Neuronal stem cell (in vitro differentiated cells): ENCODE measurements at regions not wholly inside any gene's neighbourhood (a gene's known extent, or its start where the extent isn't known, plus 50 kb on each side); places are given as distances from the start of the nearest gene placed in this dataset.

Source experiments
- DNase-seq: peaks from one replicate; pipeline ENCODE4 v3.0.0-alpha.2; 2013; ENCODE audit warnings: low spot score
- H2AFZ ChIP-seq: one replicate; pipeline ENCODE4 v1.6.1; 2013; ENCODE audit warnings: mild to moderate bottlenecking, low read length, inconsistent platforms
- H2AK5ac ChIP-seq: 2 replicates; pipeline ENCODE4 v1.6.1; 2013; ENCODE audit warnings: low read depth, mild to moderate bottlenecking, inconsistent platforms, low read length, moderate library complexity, mixed read lengths
- H2BK120ac ChIP-seq: 2 replicates; pipeline ENCODE4 v1.6.1; 2013; ENCODE audit warnings: low read depth, mild to moderate bottlenecking, inconsistent platforms, low read length, moderate library complexity, mixed read lengths
- H2BK12ac ChIP-seq: one replicate; pipeline ENCODE4 v1.6.1; 2013; ENCODE audit warnings: low read length, inconsistent platforms
- H2BK15ac ChIP-seq: 2 replicates; pipeline ENCODE4 v1.6.1; 2013; ENCODE audit warnings: mild to moderate bottlenecking, low read length, inconsistent platforms, mixed read lengths
- H2BK5ac ChIP-seq: one replicate; pipeline ENCODE4 v1.6.1; 2013; ENCODE audit warnings: inconsistent platforms, mild to moderate bottlenecking, low read length, moderate library complexity
- H3K14ac ChIP-seq: one replicate; pipeline ENCODE4 v1.6.1; 2013; ENCODE audit warnings: low read length, inconsistent platforms
- H3K18ac ChIP-seq: 2 replicates; pipeline ENCODE4 v1.6.1; 2013; ENCODE audit warnings: low read length, inconsistent platforms
- H3K23ac ChIP-seq: 2 replicates; pipeline ENCODE4 v1.6.1; 2013; ENCODE audit warnings: low read depth, mild to moderate bottlenecking, mixed read lengths, low read length, inconsistent platforms; ENCODE audit not compliant: poor library complexity
- H3K27ac ChIP-seq: replicated peaks from 3 replicates; pipeline ENCODE4 v1.5.1; 2013; ENCODE audit warnings: low read length, inconsistent platforms
- H3K27me3 ChIP-seq, 3 experiments: 2 replicates each; pipeline ENCODE4 v1.6.1; 2013; ENCODE audit warnings: low read length in 3 of 3, mild to moderate bottlenecking in 2 of 3, inconsistent platforms in 1 of 3, low read depth in 1 of 3, mixed read lengths in 1 of 3, moderate library complexity in 1 of 3; ENCODE audit not compliant: control insufficient read depth in 3 of 3, insufficient read depth in 3 of 3
- H3K36me3 ChIP-seq, 2 donors: replicated peaks in 1 of 2; 2 replicates each; pipeline ENCODE4 v1.6.1; 2013; ENCODE audit warnings: low read length in 2 of 2; ENCODE audit not compliant: control insufficient read depth in 2 of 2, insufficient read depth in 2 of 2
- H3K4ac ChIP-seq: 2 replicates; pipeline ENCODE4 v1.6.1; 2013; ENCODE audit warnings: inconsistent platforms, mild to moderate bottlenecking, low read length, moderate library complexity
- H3K4me1 ChIP-seq, 2 donors: 1 replicate in 1 of 2; 2 replicates in 1 of 2; pipeline ENCODE4 v1.6.1; 2013; ENCODE audit warnings: low read length in 2 of 2, low read depth in 1 of 2; ENCODE audit not compliant: control insufficient read depth in 2 of 2, insufficient read depth in 1 of 2
- H3K4me2 ChIP-seq: one replicate; pipeline ENCODE4 v1.6.1; 2013; ENCODE audit warnings: mild to moderate bottlenecking, low read length, inconsistent platforms; ENCODE audit not compliant: insufficient read depth, poor library complexity, severe bottlenecking
- H3K4me3 ChIP-seq, 2 donors: 2 replicates each; pipeline ENCODE4 v1.5.1; 2013; ENCODE audit warnings: low read length in 2 of 2, mild to moderate bottlenecking in 2 of 2, inconsistent platforms in 1 of 2, moderate library complexity in 1 of 2
- H3K79me1 ChIP-seq: one replicate; pipeline ENCODE4 v1.6.1; 2013; ENCODE audit warnings: low read depth, mild to moderate bottlenecking, inconsistent platforms, low read length, moderate library complexity
- H3K9ac ChIP-seq: one replicate; pipeline ENCODE4 v1.6.1; 2013; ENCODE audit warnings: mild to moderate bottlenecking, low read depth, low read length, inconsistent platforms; ENCODE audit not compliant: poor library complexity
- H3K9me3 ChIP-seq, 2 donors: replicated peaks in 1 of 2; 2 replicates each; pipeline versions ENCODE3 to v1.6.1; 2013; ENCODE audit warnings: low read length in 2 of 2, mild to moderate bottlenecking in 2 of 2, inconsistent platforms in 1 of 2, low read depth in 1 of 2, mixed read lengths in 1 of 2, moderate library complexity in 1 of 2; ENCODE audit not compliant: control insufficient read depth in 2 of 2, insufficient read depth in 1 of 2
- H4K8ac ChIP-seq: one replicate; pipeline ENCODE4 v1.6.1; 2013; ENCODE audit warnings: low read depth, mild to moderate bottlenecking, inconsistent platforms, low read length, moderate library complexity
- H4K91ac ChIP-seq: one replicate; pipeline ENCODE4 v1.6.1; 2013; ENCODE audit warnings: low read length, low read depth, mild to moderate bottlenecking, inconsistent platforms; ENCODE audit not compliant: poor library complexity
- WGBS, 2 donors: extraction: QIAGEN DNeasy Blood & Tissue Kit; methylation state at CpG; one replicate each; pipeline ENCODE4 v1.1.7; 2013; ENCODE audit warnings: missing lambda C conversion rate in 2 of 2, mixed read lengths in 1 of 2; ENCODE audit not compliant: insufficient read length in 2 of 2, insufficient replicate concordance in 1 of 2; ENCODE audit errors: extremely low coverage in 2 of 2; 5-methylcytosine and 5-hydroxymethylcytosine counted together

DNA sequence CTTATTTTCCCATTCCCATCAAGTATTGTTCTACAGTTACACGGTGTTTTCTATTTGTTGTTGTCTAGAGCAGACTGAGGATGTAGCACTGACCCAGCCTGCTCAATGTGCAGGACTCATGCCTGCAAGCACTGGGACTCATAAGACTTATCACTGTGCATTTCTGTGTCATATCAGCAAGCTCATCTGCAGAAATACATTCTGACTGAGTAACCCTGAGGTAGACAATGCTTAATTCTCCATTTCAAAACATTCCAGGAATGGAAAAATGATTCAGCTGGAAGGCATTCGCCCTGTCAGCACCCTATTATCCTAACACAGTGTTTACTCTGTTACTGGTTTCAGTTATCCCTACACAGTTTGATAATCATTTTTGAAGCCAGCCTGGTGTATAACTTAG is 2506.4 kb downstream of the PCDH9 start:
- H4K91ac ChIP-seq = no peak overlapping the region
- no peak overlapping the region for H4K8ac ChIP-seq
- H3K9me3 ChIP-seq = peaks cover 0 to 3% of the 10 kb centered on the region in 2 donors
- H3K4me1 ChIP-seq = peaks cover 4 to 14% of the 10 kb centered on the region in 2 donors
- no CpG with 5 or more reads among the region's 2 CpGs for WGBS, 2 donors
- H2BK15ac ChIP-seq = no peak overlapping the region
- H3K4me3 ChIP-seq = no peak overlapping the region
- H3K9ac ChIP-seq = no peak overlapping the region
- peak overlapping the region; percentile 50 for H2AFZ ChIP-seq
- no peak overlapping the region for H3K27ac ChIP-seq
- no peaks in the 10 kb centered on the region for H3K79me1 ChIP-seq
- no peak overlapping the region for H3K4me2 ChIP-seq
- no peaks in the 10 kb centered on the region for H3K36me3 ChIP-seq
- no peak overlapping the region for H3K14ac ChIP-seq
- H2BK120ac ChIP-seq = no peak overlapping the region
- H3K27me3 ChIP-seq = no peaks in the 10 kb centered on the region
- H3K4ac ChIP-seq = no peak overlapping the region
- H2AK5ac ChIP-seq = no peak overlapping the region
- H3K23ac ChIP-seq = no peak overlapping the region
- H2BK5ac ChIP-seq = no peak overlapping the region
- no peak overlapping the region for H3K18ac ChIP-seq
- no peak overlapping the region for H2BK12ac ChIP-seq
- no peak for DNase-seq

DNA sequence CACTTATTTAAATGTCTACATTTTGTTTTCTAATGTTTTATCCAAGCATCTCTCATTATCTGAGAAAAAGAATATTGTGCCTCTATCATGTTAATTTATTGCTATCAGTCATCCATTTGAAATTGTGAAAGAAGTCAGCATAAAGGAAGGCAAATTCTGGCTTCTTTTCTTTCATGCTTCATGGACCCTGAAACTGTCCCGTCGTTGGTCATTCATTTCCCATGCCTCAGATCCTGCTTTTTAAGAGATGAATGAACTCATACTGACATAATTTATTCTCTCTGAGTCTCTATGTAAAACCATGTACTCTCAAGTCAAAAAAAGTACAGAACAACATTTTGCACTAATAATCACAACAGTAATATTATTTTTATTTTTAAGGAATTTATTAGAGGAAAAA is 2512.0 kb downstream of the PCDH9 start:
- Histone ChIP-seq H2BK5ac (no peak overlapping the region), H2BK15ac (no peak overlapping the region), H3K4me1 (peaks cover 0 to 26% of the 10 kb centered on the region in 2 donors), H3K14ac (no peak overlapping the region), H3K23ac (no peak overlapping the region), H3K79me1 (no peaks in the 10 kb centered on the region), H3K9ac (no peak overlapping the region), H2BK12ac (no peak overlapping the region), H4K91ac (no peak overlapping the region), H3K4ac (no peak overlapping the region), H3K4me3 (no peak overlapping the region), H2BK120ac (no peak overlapping the region), H2AFZ (no peak overlapping the region), H3K9me3 (peaks cover 0 to 3% of the 10 kb centered on the region in 2 donors), H2AK5ac (no peak overlapping the region), H3K27me3 (no peaks in the 10 kb centered on the region), H3K27ac (no peak overlapping the region), H3K18ac (no peak overlapping the region), H3K4me2 (no peak overlapping the region), H4K8ac (no peak overlapping the region), H3K36me3 (no peaks in the 10 kb centered on the region)
- DNase-seq = no peak
- no CpG with 5 or more reads among the region's 2 CpGs for WGBS, 2 donors

DNA sequence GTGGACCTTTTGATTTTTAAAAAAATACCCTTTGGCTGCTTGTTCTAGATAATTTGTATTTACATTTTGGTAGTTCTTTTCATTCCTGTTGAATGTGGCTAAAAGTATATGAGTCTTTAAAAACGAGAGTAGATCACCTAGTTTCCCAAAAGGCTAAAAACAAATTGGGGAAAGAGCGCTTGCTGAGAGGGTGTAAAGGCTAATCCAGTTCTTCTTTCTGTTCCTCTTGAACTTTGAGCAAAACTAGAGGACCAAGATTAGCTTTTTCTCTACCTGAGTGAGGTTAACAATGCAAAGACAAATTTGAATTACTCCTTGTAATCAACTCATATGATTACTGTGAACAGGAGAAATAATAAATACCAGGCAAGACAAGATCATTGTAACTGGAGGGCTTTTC is 2513.2 kb downstream of the PCDH9 start:
- DNase-seq = no peak
- H3K23ac ChIP-seq = no peak overlapping the region
- no peak overlapping the region for H3K4ac ChIP-seq
- no peak overlapping the region for H2AK5ac ChIP-seq
- no peak overlapping the region for H2BK15ac ChIP-seq
- no peak overlapping the region for H2BK120ac ChIP-seq
- H3K4me3 ChIP-seq = no peak overlapping the region
- peak overlapping the region; percentile 32 for H2AFZ ChIP-seq
- no CpG with 5 or more reads among the region's 2 CpGs for WGBS, 2 donors
- no peak overlapping the region for H4K91ac ChIP-seq
- no peak overlapping the region for H3K14ac ChIP-seq
- peaks cover 0 to 3% of the 10 kb centered on the region in 2 donors for H3K9me3 ChIP-seq
- H3K27me3 ChIP-seq = no peaks in the 10 kb centered on the region
- H3K36me3 ChIP-seq = no peaks in the 10 kb centered on the region
- peaks cover 0 to 20% of the 10 kb centered on the region in 2 donors for H3K4me1 ChIP-seq
- H3K27ac ChIP-seq = no peak overlapping the region
- no peaks in the 10 kb centered on the region for H3K79me1 ChIP-seq
- no peak overlapping the region for H4K8ac ChIP-seq
- H3K4me2 ChIP-seq = no peak overlapping the region
- H3K18ac ChIP-seq = no peak overlapping the region
- no peak overlapping the region for H3K9ac ChIP-seq
- no peak overlapping the region for H2BK12ac ChIP-seq
- no peak overlapping the region for H2BK5ac ChIP-seq

DNA sequence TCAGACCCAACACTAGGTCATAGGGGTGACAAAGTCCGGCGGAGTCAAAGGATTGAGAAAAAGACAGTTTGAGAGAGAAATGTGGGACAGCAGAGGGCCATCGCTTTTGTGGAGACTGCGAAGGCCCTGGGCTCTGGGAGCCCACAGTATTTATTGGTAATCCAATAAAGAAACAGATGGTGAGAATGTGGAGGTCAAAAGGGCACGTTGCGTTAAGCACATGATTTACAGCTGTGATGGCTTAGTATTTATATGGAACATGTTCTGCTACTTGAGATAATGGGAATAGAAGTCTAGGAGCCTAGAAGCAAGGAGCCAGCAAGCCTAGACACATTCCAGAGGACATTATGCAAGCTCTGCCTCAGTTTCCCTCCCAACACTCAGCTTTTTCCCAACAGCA is 2521.1 kb downstream of the PCDH9 start:
- Histone ChIP-seq H3K27ac (no peak overlapping the region), H3K14ac (no peak overlapping the region), H2BK120ac (no peak overlapping the region), H3K4me2 (no peak overlapping the region), H3K9me3 (peaks cover 0 to 2% of the 10 kb centered on the region in 2 donors), H3K36me3 (no peaks in the 10 kb centered on the region), H3K18ac (no peak overlapping the region), H3K23ac (no peak overlapping the region), H2AFZ (peak overlapping the region; percentile 1), H3K4me1 (peaks cover 3% of the 10 kb centered on the region in 2 donors), H3K4ac (no peak overlapping the region), H2AK5ac (no peak overlapping the region), H3K79me1 (no peaks in the 10 kb centered on the region), H2BK15ac (no peak overlapping the region), H3K9ac (no peak overlapping the region), H4K8ac (no peak overlapping the region), H2BK5ac (no peak overlapping the region), H3K4me3 (no peak overlapping the region), H4K91ac (no peak overlapping the region), H3K27me3 (no peaks in the 10 kb centered on the region), H2BK12ac (no peak overlapping the region)
- WGBS, 2 donors = no CpG with 5 or more reads among the region's 6 CpGs
- DNase-seq = no peak
